ENCODE measurements at regions not wholly inside any gene's neighbourhood (a gene's known extent, or its start where the extent isn't known, plus 50 kb on each side); places are given as distances from the start of the nearest gene placed in this dataset.

- TF ChIP-seq GLI2 (tag by site-specific recombination; IDR thresholded peaks at IDR 0.05; ENCODE audit: borderline replicate concordance, low read depth) (no peak), ZBTB11 (tag by site-specific recombination; conservative IDR thresholded peaks at IDR 0.05; ENCODE audit: low read depth) (no peak), ZNF677 (tag by site-specific recombination; IDR thresholded peaks at IDR 0.05) (no peak), ZNF148 (tag by site-specific recombination; IDR thresholded peaks at IDR 0.05; ENCODE audit: borderline replicate concordance) (no peak), ZNF174 (tag by site-specific recombination; IDR thresholded peaks at IDR 0.05) (no peak), PBX3 (CRISPR knock-in tag; IDR thresholded peaks at IDR 0.05) (no peak), ZNF510 (tag by site-specific recombination; IDR thresholded peaks at IDR 0.05; ENCODE audit: insufficient replicate concordance) (no peak), ZNF785 (tag by site-specific recombination; IDR thresholded peaks at IDR 0.05) (no peak), ZNF654 (tag by site-specific recombination; IDR thresholded peaks at IDR 0.05; ENCODE audit: low read depth) (no peak), ZNF214 (tag by site-specific recombination; IDR thresholded peaks at IDR 0.05; ENCODE audit: borderline replicate concordance) (no peak), ZEB2 (tag by site-specific recombination; IDR thresholded peaks at IDR 0.05) (no peak)
Measured at GRCh38 chr9:29282121-29282520, 1708.8 kb upstream of the C9orf72 start (continued).

GRCh38 chr9:29285818-29286217 is 1712.5 kb upstream of the C9orf72 start:
- no peak overlapping the region for H3K27ac ChIP-seq (ENCODE audit: extremely low read depth, low read depth, low read length)
- no peak overlapping the region for H3K4me3 ChIP-seq (ENCODE audit: low read depth, low read length)
- POLR2A ChIA-PET: no interaction called here
- H3K36me3 ChIP-seq (ENCODE audit: control insufficient read depth in 2 of 2, insufficient read depth in 1 of 2, low read length in 2 of 2): no peaks in the 10 kb centered on the region
- no peaks in the 10 kb centered on the region for H3K9me3 ChIP-seq (ENCODE audit: control insufficient read depth, insufficient read depth, low read depth, low read length)
- no peaks in the 10 kb centered on the region for H3K4me1 ChIP-seq (ENCODE audit: control insufficient read depth, insufficient read depth, low read length)
- CTCF ChIA-PET: no interaction called here
- TF ChIP-seq ZNF16 (tag by site-specific recombination; IDR thresholded peaks at IDR 0.05; ENCODE audit: low read depth): no peak
- TF ChIP-seq ZNF449 (tag by site-specific recombination; IDR thresholded peaks at IDR 0.05): no peak
- TF ChIP-seq KLF8 (tag by site-specific recombination; IDR thresholded peaks at IDR 0.05): no peak
- TF ChIP-seq ZSCAN23 (tag by site-specific recombination; IDR thresholded peaks at IDR 0.05): no peak
- no peak for TF ChIP-seq ZIC2 (tag by site-specific recombination; IDR thresholded peaks at IDR 0.05)
- no peak for TF ChIP-seq ZNF394 (tag by site-specific recombination; IDR thresholded peaks at IDR 0.05; ENCODE audit: borderline replicate concordance)
- TF ChIP-seq ZNF19 (tag by site-specific recombination; IDR thresholded peaks at IDR 0.05; ENCODE audit: low read depth): no peak
- no peak for TF ChIP-seq SP3 (tag by site-specific recombination; IDR thresholded peaks at IDR 0.05)
- TF ChIP-seq ZNF354C (tag by site-specific recombination; IDR thresholded peaks at IDR 0.05; ENCODE audit: borderline replicate concordance, low read depth): no peak
- TF ChIP-seq IKZF3 (tag by site-specific recombination; IDR thresholded peaks at IDR 0.05): no peak
- TF ChIP-seq ZNF274 (IDR thresholded peaks at IDR 0.05; ENCODE audit: low read length): no peak
- TF ChIP-seq ZNF274 (tag by site-specific recombination; IDR thresholded peaks at IDR 0.05; ENCODE audit: borderline replicate concordance): no peak
- TF ChIP-seq ZNF175 (tag by site-specific recombination; IDR thresholded peaks at IDR 0.05): no peak

All from HEK293 (cell line).